ENCODE measurements at regions not wholly inside any gene's neighbourhood (a gene's known extent, or its start where the extent isn't known, plus 50 kb on each side); places are given as distances from the start of the nearest gene placed in this dataset.
"Not testable (repeated sequence)": the region's sequence is repeated elsewhere in the genome, so short reads cannot be mapped to it uniquely, and the experiment has no call there.

DNA sequence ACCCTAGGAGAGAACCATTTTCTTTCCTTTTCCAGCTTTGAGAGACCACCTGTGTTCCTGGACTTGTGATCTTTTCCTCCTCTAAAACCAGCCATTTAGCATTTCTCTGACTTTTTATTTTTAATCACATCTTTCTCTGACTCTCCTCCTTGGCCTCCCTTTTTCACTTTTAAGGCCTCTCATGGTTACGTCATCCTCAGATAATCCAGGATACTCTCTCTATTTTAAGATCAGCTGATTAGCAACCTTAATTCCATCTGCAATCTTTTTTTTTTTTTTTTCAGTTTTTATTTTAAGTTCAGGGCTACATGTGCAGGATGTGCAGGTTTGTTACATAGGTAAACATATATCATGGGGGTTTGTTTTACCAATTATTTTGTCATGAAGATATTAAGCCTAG is 54.0 kb downstream of the RFPL4B start:
- intact Hi-C loops (cut with micrococcal nuclease), result no loop called here

GRCh38 chr6:112407101-112407590 is 60.0 kb downstream of the RFPL4B start:
- intact Hi-C loops (cut with micrococcal nuclease), result no loop called here

GRCh38 chr6:112408522-112408921 is 61.4 kb downstream of the RFPL4B start:
- intact Hi-C loops (cut with micrococcal nuclease), result no loop called here

DNA sequence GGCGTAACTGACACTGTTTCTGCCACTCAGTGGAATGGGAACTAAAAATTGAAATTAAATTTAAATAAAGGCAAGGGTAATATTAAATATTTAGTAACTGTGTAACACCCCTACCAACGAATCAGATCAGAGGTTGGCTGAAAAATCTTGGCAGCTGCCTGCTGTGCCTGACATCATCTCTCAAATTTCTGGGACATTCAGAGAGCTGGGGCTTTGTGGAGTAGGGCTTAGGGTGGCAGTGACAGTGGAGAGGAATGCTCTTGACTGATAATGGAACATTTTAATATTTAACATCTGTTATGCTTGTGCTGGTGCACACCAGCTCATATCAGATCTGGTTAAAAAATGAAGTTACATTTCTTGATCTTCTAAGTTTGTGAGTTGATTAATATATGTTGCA is 62.2 kb downstream of the RFPL4B start:
- intact Hi-C loops (cut with micrococcal nuclease), result no loop called here

GRCh38 chr6:112413780-112414179 is 66.7 kb downstream of the RFPL4B start:
- intact Hi-C loops (cut with micrococcal nuclease), result no loop called here

DNA sequence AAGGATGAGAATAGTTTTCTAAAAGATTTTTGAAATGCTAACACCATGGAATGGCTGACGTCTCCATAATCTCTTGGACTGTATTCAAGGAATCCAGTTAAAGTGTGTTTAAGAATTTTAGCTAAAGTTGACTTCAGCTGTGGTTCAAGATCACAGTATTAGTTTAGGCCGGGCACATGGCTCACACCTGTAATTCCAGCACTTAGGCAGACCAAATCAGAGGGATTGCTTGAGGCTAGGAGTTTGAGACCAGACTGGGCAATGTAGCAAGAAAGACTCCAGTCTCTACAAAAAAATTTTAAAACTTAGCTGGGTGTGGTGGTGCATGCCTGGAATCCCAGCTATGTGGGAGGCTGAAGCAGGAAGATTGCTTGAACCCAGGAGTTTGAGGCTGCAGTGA is 68.2 kb downstream of the RFPL4B start:
- intact Hi-C loops (cut with micrococcal nuclease), result no loop called here

GRCh38 chr6:112416866-112417265 is 69.7 kb downstream of the RFPL4B start:
- intact Hi-C loops (cut with micrococcal nuclease), result no loop called here

GRCh38 chr6:112427011-112427410 is 79.9 kb downstream of the RFPL4B start:
- intact Hi-C loops (cut with micrococcal nuclease), result not testable (repeated sequence)

DNA sequence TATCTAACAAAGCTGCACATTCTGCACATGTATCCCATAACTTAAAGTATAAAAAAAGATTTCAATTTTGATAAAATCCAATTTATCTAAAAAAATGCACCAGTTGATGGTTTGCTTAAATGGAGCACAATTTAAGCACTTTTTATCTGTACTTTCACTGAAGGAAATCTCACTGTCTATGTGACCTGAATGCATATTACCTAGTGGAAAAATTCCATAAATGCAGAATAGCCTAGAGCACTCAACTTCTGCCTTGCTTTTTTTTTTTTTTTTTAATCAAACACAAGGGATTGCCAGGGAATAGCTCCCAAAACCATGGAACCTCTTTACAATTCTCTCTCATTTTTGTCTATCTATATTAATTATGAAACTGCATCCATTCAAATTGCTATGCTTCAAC is 80.4 kb downstream of the RFPL4B start:
- intact Hi-C loops (cut with micrococcal nuclease), result no loop called here

- intact Hi-C loops (cut with micrococcal nuclease), result no loop called here
Measured at GRCh38 chr6:112428477-112428876, 81.3 kb downstream of the RFPL4B start.

DNA sequence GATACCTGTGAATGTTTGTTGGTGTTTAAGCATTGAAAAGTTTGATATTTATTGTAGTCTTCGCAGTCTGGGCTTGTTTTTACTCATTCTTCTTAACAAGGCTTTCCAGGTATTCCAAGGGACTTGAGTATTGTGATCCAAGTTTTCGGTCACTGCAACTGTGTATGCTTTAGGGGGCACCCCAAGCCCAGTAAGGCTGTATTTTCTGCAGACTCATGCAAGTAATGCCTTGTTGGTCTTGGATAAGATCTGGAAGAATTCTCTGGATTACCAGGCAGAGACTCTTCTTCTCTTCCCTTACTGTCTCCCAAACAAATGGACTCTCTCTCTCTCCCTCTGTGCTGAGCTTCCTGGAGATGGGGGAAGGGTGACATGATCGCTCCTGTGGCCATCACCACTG is 82.1 kb downstream of the RFPL4B start:
- intact Hi-C loops (cut with micrococcal nuclease), result no loop called here

- intact Hi-C loops (cut with micrococcal nuclease), result no loop called here
Measured at GRCh38 chr6:112431803-112432202, 84.7 kb downstream of the RFPL4B start.

DNA sequence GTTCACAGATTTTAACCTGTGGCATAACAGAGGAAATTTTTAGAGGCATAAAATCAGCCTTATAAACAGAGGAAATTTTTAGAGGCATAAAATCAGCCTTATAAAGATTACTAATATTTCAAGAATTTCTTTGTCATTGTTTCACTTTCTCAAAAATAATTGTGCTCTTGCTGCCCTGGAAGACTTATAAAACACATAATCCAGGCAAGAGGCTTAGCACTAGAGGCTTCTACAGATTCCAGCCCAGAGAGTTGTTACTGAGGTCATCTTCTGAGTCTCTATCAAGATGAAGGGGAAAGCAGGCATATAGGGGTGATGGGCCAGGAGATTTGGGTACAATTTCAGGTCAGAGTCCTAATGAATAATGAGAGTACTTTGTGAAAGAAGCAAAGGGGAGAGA is 85.7 kb downstream of the RFPL4B start:
- intact Hi-C loops (cut with micrococcal nuclease), result no loop called here

DNA sequence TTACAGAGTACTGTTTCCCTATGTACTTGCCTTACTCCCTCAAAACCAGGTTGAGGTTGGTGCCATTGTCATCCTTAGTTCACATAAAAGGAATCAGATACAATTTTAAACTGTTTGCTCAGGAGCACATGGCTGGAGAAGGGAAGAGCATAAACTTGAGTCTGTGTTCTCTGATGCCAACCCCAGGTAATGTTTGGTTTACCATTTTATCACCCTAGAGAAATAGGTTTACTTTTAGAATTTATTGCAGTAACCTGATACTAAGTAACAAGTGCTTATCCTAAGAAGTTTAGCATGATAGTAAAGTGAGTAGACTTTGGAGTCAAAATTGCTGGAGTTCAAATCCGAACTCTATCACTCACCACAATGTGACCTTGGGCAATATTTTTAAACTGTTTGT is 86.3 kb downstream of the RFPL4B start:
- intact Hi-C loops (cut with micrococcal nuclease), result no loop called here

DNA sequence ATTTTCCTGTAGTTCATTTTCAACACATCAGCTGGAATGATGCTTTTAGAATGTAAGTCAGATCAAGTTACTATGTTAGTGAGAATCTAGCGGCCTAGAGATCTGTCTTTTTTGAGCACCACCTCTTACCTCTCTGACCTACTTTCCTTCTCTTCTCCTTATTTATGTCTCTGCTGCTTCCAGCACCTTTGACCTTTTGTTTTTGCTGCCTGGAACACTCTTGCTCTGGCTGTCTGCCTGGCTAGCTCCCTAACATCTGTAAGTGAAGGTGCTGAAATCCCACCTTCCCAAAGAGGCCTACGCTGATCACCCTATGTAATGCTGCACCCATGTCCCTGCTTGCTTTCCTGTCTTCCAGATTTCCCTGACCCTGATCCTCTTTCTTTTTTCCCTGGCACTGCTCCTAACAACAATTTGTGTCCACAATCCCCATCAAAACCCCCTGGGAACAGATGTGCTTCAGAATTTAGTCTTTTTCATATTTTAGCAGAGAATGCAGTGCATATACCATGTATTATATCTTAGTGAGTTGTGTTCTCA is 87.8 kb downstream of the RFPL4B start:
- intact Hi-C loops (cut with micrococcal nuclease), result no loop called here

GRCh38 chr6:112437058-112437457 is 89.9 kb downstream of the RFPL4B start:
- intact Hi-C loops (cut with micrococcal nuclease), result no loop called here

DNA sequence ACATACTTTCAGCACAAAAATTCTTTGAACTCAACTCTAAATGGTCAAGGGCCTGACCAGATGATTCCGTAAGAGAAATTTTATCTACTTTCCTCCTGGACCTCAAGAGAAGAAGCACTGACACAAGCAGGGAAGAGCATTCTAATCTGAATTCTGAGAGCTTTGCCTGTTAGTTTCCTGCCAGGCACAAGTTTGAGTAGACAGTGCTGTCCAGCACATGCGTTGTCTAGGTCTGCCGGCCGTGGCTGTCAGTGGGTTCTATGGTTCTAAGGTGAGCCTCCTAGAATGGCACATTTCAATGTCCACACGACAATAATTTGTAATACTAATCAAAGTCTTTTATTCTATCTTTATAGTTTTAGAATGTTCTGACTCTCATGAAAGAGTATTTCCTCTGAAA is 91.9 kb downstream of the RFPL4B start:
- intact Hi-C loops (cut with micrococcal nuclease), result no loop called here

DNA sequence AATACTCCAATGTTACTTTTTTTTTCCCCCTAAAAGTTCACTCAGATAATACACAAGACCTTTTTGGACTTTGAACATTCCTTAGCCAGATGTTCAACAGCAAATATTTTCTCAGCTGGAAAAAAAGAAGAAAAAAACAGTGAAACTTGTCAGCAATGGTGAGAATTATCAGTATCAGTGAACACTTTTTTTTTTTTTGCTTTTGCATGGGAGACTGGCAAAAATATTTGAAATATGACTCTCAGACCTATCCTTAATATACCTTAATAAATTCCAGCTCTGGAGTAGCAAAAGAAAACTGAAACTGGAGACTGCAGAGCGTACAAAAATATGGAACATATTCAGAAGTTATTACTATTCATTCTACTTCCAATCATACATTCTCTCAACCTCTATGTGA is 92.3 kb downstream of the RFPL4B start:
- intact Hi-C loops (cut with micrococcal nuclease), result no loop called here

GRCh38 chr6:112441607-112442006 is 94.5 kb downstream of the RFPL4B start:
- intact Hi-C loops (cut with micrococcal nuclease), result no loop called here

DNA sequence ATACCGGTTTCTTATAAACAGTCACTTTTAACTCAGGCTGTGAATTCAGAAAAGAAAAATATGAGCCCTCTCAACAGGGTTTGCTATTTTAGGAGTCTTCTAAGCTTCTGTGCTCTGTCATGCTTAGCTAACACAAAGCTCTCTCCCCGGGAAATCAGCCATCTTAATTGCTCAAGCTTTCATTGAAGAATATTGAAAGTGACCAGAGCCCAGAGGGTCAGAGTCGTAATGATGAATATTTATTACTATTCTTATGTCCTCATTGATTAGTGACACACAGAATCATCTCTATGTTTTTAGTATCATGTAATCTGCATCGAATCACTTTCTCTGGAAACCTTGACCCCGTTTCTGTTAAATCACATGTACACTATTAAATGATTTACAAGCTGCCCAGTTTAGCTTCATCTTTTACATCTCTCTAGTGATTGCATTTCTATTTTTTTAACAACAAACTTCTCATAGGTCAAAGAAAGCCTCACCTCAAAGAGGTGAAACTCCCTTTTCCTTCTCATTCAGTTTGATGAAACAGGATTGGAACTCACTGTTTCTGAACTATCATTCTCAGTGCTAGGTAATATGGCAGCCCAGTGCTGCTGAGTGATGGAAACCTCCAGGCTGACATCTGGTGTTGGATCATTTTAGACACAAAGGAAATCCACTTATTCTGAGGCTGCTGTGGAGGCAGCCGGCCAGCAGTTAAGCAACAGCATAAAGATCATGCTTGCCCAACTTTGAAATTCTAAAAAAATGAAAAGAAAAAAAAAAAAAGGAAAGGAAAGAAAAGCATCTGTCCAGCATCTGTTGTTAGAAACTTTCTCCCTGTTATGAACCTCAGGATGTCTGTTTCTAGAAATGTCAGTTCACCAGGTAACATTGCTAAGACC is 96.3 kb downstream of the RFPL4B start:
- intact Hi-C loops (cut with micrococcal nuclease), result no loop called here

GRCh38 chr6:112448786-112449185 is 101.7 kb downstream of the RFPL4B start:
- intact Hi-C loops (cut with micrococcal nuclease), result not testable (repeated sequence)

DNA sequence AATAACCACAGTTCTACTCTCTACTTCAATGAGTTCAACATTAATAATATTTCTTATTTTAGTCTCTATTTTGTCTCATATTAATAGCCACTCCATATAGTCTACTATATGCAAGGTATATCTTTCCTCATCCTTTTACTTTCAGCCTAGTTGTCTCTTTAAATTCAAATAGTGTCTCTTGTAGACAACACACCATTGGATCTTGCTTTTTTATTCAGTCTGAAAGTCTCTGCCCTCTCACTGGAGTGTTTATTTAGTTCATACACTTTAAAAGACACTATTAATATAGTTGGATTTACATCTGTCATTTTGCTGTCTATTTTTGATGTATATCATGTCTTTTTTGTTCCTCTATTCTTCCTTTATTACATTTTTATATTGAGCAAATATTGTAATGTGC is 103.5 kb downstream of the RFPL4B start:
- intact Hi-C loops (cut with micrococcal nuclease), result no loop called here

GRCh38 chr6:112457886-112458285 is 110.8 kb downstream of the RFPL4B start:
- intact Hi-C loops (cut with micrococcal nuclease), result no loop called here

Measured in T-helper 2 cell treated with Interferon-gamma antibody and Interleukin-4, amounts not matched to agents 100 ng/mL and 5 ng/mL, for 36 hours (primary cell).